AG04450 (cell line): ENCODE measurements at regions not wholly inside any gene's neighbourhood (a gene's known extent, or its start where the extent isn't known, plus 50 kb on each side); places are given as distances from the start of the nearest gene placed in this dataset.

Experiments
- CTCF ChIA-PET: fragments of 300-600, 350-600 bp; formaldehyde crosslinking; extraction: SDS; loops from one replicate; lab custom pipeline; 2022; ENCODE audit warnings: antibody characterized with exemption, inconsistent platforms; lab: Charles Lee
- POLR2A ChIA-PET: fragments of 350-600 bp; formaldehyde crosslinking; extraction: SDS; loops from one replicate; lab custom pipeline; 2021; ENCODE audit warnings: antibody characterized with exemption, inconsistent platforms; lab: Yijun Ruan, JAX
- DNase-seq: peaks from one replicate; pipeline ENCODE4 v3.0.0-alpha.2; 2011; ENCODE audit warnings: low read depth, low spot score
- H3K27ac ChIP-seq: one replicate; pipeline ENCODE4 v1.5.1; 2012; ENCODE audit warnings: low read depth, low read length, control low read depth
- H3K27me3 ChIP-seq: one replicate; pipeline ENCODE4 v1.6.0; 2012; ENCODE audit warnings: low read length; ENCODE audit not compliant: control insufficient read depth, insufficient read depth
- H3K4me3 ChIP-seq: 2 replicates; pipeline ENCODE4 v1.5.1; 2011; ENCODE audit warnings: mild to moderate bottlenecking, low read depth, low read length, control low read depth
- H3K9me3 ChIP-seq: 2 replicates; pipeline ENCODE4 v1.5.1; 2012; ENCODE audit warnings: low read length; ENCODE audit not compliant: control insufficient read depth, insufficient read depth
- TF ChIP-seq, protein P1 (sequence below): IDR thresholded peaks from 2 replicates; pipeline ENCODE4 v1.5.1; 2011; ENCODE audit warnings: low read depth, low read length, control low read depth, inconsistent platforms

DNA sequence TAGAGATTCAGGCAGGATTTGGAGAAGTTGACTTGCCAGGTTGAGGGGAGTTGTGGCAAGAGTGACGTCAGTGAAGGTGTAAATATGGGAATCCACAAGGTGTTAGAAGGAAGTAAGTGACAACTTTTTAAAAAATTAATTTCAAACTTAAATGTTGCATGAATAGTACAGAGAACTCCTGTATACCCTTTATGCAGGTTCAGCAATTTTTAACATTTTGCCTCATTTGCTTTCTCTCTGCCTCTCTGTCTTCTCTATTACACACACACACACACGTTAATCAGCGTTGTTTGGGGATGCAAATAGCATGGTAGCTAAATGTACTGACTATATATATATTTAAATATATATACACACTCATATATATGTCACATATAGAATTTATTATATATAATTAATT, 273.7 kb downstream of the SMARCA1 start:
- DNase-seq: no peak
- Histone ChIP-seq H3K27me3 (no peaks in the 10 kb centered on the region), H3K27ac (no peak overlapping the region), H3K9me3 (no peaks in the 10 kb centered on the region), H3K4me3 (no peak overlapping the region)
- TF ChIP-seq, protein P1, sequence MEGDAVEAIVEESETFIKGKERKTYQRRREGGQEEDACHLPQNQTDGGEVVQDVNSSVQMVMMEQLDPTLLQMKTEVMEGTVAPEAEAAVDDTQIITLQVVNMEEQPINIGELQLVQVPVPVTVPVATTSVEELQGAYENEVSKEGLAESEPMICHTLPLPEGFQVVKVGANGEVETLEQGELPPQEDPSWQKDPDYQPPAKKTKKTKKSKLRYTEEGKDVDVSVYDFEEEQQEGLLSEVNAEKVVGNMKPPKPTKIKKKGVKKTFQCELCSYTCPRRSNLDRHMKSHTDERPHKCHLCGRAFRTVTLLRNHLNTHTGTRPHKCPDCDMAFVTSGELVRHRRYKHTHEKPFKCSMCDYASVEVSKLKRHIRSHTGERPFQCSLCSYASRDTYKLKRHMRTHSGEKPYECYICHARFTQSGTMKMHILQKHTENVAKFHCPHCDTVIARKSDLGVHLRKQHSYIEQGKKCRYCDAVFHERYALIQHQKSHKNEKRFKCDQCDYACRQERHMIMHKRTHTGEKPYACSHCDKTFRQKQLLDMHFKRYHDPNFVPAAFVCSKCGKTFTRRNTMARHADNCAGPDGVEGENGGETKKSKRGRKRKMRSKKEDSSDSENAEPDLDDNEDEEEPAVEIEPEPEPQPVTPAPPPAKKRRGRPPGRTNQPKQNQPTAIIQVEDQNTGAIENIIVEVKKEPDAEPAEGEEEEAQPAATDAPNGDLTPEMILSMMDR: no peak
- ChIA-PET CTCF (no interaction called here), POLR2A (no interaction called here)

DNA sequence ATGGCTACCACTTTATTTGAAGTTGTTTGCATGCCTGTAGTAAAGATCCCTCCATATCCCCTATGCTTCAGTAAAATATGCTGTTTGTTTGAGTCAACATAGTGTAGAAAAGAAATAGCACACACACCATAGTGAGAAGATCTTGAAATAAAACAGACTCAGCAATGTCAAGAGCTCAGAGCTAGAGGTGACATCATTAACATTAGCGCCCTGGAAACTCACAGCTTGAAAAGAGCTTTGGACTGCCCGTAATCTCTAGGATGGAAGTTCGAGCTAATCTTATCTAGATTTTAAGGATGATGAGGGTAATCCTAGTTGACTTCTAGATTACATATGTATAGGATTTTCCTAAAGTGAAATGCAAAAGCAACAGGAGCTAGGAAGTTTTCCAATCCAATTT, 275.6 kb downstream of the SMARCA1 start:
- POLR2A ChIA-PET: no interaction called here
- TF ChIP-seq, protein P1: no peak
- no peak overlapping the region for H3K4me3 ChIP-seq
- CTCF ChIA-PET: no interaction called here
- DNase-seq: no peak
- H3K27me3 ChIP-seq: no peaks in the 10 kb centered on the region
- no peaks in the 10 kb centered on the region for H3K9me3 ChIP-seq
- H3K27ac ChIP-seq: no peak overlapping the region

DNA sequence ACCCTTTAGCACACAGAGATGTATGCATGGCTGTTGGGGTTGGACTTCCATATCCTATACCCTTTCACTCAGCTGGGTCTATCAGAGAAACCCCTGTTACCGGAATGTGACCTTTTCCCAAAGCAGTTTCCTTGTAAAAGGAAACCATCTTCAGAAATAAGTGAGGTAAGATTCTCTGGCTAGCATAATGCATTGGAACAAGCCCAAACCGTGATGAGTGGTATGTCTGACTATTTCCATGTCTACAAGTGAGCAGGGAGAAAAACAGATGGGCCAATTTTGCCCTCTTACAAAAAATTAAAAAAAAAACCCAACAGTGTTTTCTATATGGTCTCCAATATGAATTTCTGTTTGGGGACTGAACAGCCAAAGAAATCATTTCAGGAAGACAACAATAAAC, 283.9 kb downstream of the SMARCA1 start:
- TF ChIP-seq, protein P1: no peak
- ChIA-PET CTCF (no interaction called here), POLR2A (no interaction called here)
- DNase-seq: no peak
- Histone ChIP-seq H3K27me3 (no peaks in the 10 kb centered on the region), H3K27ac (no peak overlapping the region), H3K4me3 (no peak overlapping the region), H3K9me3 (no peaks in the 10 kb centered on the region)

- DNase-seq: no peak
- H3K27ac ChIP-seq: no peak overlapping the region
- no peaks in the 10 kb centered on the region for H3K9me3 ChIP-seq
- H3K27me3 ChIP-seq: no peaks in the 10 kb centered on the region
- TF ChIP-seq, protein P1: no peak
- ChIA-PET POLR2A (no interaction called here), CTCF (no interaction called here)
- no peak overlapping the region for H3K4me3 ChIP-seq
Observed at GRCh38 chrX:129238011-129238410, 285.3 kb downstream of the SMARCA1 start.

DNA sequence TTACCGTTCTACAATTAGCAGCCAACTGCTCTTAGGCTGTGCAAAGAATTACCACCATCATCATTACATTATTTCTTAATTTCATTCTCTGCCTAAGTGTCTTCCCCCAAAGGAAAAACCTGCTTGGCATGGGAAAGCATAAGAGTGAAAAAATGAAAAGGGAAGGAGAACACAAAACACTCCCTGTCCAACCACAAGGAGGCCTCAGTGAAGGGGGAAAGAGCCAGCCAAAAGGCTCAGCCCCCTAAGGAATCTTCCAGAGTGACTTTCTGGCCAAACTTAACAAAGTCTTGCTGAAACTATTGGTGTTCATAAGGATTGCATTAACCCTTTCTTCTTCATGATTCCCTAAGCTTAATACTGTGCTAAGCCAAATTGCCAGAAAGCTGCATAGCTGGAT, 287.4 kb downstream of the SMARCA1 start:
- Histone ChIP-seq H3K27ac (no peak overlapping the region), H3K27me3 (no peaks in the 10 kb centered on the region), H3K4me3 (no peak overlapping the region), H3K9me3 (no peaks in the 10 kb centered on the region)
- TF ChIP-seq, protein P1: no peak
- DNase-seq: no peak
- POLR2A ChIA-PET: no interaction called here
- CTCF ChIA-PET: no interaction called here
